Stomach (tissue), 4 donors: ENCODE measurements at regions not wholly inside any gene's neighbourhood (a gene's known extent, or its start where the extent isn't known, plus 50 kb on each side); places are given as distances from the start of the nearest gene placed in this dataset.

ENCODE experiments used
- CTCF ChIP-seq, 7 experiments: fragments of 450-650 bp in 4 of 7; fragments of 200-600 bp in 3 of 7; sonication (generic) in 3 of 7; IDR thresholded peaks; one replicate each; pipeline ENCODE4 v1.5.1; 2016 to 2019; ENCODE audit warnings: antibody characterized with exemption in 7 of 7, control low read depth in 2 of 7, mild to moderate bottlenecking in 1 of 7
- EP300 ChIP-seq: sonication (generic); formaldehyde crosslinking; IDR thresholded peaks from one replicate; pipeline ENCODE4 v1.6.1; 2017; ENCODE audit warnings: antibody characterized with exemption
- POLR2A ChIP-seq, 4 donors: fragments of 450-650 bp; IDR thresholded peaks; one replicate each; pipeline ENCODE4 v1.6.1; 2016; ENCODE audit warnings: antibody characterized with exemption in 4 of 4, control low read depth in 2 of 4, mild to moderate bottlenecking in 1 of 4, moderate library complexity in 1 of 4
- POLR2AphosphoS5 ChIP-seq, 3 donors: sonication (generic); formaldehyde crosslinking; IDR thresholded peaks; one replicate each; pipeline ENCODE4 v1.6.1; 2016; ENCODE audit warnings: antibody characterized with exemption in 3 of 3

- TF ChIP-seq CTCF (IDR thresholded peaks at IDR 0.05) (no peak), POLR2A (IDR thresholded peaks at IDR 0.05) (no peak), POLR2AphosphoS5 (IDR thresholded peaks at IDR 0.05) (no peak), EP300 (no peak)
Observed at GRCh38 chr5:154620411-154620810, 134.8 kb upstream of the LARP1 start.
